GM18502 (cell line): ENCODE measurements at regions not wholly inside any gene's neighbourhood (a gene's known extent, or its start where the extent isn't known, plus 50 kb on each side); places are given as distances from the start of the nearest gene placed in this dataset.

Experiments used
- ATAC-seq: cut with Tn5 transposase; IDR thresholded peaks from one replicate; pipeline ENCODE4 v1.9.1; 2021; ENCODE audit warnings: mild to moderate bottlenecking; ENCODE audit not compliant: unreplicated experiment, poor library complexity

DNA sequence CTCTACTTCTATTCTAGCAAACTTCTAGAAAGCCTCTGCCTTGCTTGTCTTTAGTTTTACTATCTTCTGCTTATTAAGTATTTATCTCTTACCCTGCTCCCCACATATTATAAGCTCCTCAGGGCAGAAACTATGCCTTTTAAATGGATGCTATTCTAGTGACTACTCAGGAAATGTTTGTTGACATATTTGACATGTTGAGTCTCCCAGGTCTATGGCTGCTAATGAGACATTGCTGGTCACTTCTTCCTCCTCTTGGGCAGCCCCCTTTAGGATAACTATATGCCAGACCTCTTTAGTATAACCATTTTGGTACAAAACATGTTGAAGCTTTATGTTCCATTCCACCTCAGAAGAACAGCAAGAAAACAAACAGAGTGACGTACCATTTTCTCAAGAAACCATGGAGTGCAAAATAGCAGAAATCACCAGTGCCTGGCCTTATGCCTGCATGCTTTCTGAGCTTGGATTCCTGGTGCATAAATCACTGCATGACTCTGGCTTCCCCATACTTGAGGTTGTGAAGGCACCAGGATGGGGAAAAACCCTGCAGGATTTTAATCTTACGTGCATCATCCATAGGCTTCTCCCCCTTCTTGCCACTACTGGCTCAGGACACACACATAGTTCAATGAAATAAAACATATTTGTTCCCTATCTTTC lies 202.6 kb downstream of the TMX1 start:
- no peak for ATAC-seq

DNA sequence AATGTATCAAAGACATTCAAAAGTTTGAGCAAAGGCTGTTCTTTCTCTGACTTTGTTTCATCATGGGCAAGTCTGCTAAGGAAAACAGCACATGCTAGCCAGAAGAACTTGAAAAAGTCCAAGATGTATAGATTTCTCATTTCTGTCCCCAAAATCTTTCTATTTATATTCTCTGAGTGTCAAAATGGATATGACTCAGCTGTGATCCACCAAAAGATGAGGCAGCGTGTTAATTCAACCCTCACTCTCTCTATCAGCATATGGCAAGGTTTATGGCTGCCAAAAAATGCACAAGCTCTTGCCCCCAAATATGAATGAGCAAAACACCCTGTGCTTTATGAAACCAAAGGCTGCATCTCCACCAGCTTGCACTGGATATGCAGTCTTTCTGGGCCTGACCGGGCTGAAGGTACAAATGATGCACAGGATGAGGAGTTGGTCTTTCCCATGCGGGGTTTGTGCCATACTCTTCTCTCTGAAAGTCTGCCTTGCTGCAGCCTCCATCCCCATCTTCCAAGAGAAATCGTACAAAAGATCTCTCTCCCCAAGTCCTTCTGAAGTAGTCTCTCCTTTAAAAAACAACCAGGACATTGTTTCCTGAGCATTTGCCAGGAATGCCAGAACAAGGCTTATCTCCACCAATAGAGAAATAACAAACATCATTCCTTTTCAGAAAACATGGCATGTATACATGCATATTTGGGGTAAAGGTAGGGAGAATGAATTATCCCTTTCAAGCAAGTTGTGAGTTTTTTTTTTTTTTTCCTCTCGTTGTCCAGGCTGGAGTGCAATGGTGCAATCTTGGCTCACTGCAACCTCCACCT lies 203.4 kb downstream of the TMX1 start:
- ATAC-seq, result no peak

DNA sequence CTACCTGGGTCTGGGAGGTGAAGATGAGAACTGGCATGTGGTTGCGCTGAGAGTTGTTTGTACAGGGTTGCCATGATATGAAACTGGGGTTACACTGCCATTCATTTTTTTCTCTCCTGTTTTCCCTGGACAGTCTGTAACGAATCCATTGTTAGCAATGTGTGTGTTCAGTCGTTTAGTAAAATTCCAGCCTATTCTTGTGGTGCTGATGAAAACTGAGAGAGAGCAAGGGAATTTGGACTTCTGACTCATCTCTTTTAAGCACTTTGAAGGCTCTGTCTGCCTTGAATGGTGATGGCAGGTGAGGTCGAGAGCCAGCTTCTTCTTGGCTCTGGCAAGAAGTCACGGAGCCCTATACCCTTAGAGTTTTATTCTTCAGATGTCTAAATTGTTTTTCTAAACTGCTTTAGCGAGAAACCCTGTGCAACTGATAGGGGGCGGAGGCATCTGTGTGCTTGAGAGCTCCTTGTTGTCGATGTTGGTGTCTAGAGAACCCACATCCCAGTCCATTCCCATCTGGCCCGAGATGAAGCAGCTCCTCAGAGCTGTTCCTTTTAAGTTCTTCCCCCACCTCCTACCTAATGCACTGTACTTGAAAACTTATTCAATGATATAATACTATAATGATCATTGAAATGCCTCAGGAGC lies 204.4 kb downstream of the TMX1 start:
- no peak for ATAC-seq

DNA sequence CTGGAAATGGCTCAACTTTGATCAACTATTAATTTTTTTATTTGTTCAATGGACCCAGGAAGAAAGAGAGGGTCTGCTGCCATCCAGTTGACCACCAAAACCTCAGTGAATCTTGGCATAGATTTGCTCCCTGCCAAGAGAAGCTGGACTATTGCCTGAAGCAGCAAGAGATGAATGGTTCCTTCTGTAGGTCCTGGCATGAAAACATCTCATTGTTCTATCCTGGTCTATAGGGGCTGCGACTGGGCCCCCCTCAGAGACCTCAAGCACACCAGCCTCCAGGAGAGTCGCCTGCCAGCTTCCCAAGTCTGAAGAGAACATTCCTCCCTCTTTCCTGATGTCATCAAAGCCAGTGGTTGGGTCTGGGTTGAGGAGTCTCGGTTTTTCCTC lies 204.9 kb downstream of the TMX1 start:
- no peak for ATAC-seq

DNA sequence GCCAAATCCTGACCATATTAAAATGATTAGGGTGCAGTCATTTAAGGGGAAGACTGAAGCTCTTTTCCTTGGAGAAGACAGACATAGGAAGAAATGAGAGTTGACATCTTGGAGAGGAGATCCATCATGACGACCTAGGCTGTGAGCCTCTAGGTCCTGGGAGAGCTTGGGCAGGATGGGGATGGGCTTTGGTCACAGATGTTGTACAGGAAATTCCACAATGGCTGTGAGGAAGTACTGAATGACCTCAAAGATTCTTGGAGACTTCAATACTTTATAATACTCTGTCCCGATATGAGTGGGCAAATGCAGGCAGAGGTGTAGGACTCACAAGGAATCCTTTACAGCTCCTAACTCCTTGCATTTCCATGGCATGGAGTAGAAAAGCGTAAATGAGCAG lies 204.9 kb upstream of the FRMD6 start:
- no peak for ATAC-seq

DNA sequence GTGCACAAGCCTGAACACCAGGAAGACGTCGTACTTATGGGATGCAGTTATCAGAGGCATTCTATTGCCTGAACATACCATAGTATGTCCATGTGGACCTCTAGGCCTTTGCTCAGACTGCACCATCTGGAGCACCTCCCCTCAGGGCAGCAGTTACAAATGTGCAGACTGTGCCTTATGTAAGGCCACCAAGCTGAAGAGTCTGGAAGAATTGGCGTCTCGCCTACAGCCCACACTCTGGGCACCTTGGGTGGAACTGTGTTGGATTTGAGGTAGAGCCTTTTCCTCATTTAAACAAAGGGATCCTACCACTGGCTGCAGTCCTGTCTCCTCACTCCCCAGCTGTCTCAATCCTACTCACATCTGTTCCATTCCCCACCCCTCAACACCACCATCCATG lies 204.3 kb upstream of the FRMD6 start:
- ATAC-seq, result no peak

DNA sequence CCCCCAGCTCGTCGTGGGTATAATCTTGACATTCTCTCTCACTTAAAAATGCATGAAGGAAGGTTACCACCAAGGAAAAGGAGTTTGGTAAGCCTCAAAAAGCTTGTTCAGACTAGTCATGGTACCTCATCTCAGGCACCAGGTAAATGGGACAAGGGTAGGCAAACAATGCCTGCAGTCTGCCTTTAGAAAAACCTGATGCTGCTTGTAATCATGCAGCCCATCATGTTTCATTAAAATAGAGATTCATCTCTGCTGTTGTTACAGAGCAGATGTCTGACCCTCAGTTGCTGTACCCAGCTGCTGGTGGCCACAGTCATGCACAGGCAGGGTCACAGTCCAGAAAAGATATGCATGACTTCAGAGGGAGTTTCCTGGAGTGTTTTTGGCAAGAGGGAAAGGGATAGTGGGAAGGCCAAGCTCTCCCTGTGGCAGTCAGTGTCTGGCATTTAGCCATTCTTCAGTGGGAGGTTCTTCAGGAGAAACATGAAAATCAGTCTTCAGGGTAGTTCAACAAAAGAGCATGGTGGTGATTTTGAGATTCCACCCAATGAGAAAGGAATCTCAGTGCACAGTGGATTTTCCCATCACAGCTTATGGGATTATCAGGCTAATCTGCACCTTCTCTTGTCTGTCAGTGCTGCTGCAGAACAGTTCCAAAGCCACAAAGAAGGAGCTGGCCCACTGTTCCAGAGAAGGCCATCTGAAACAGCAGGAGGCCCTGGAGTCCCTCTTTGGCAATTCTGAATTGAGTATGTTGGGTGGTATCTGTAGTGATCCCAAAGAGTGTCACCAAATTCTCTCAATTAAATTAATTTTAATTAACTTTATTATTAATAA lies 202.7 kb upstream of the FRMD6 start:
- no peak for ATAC-seq

DNA sequence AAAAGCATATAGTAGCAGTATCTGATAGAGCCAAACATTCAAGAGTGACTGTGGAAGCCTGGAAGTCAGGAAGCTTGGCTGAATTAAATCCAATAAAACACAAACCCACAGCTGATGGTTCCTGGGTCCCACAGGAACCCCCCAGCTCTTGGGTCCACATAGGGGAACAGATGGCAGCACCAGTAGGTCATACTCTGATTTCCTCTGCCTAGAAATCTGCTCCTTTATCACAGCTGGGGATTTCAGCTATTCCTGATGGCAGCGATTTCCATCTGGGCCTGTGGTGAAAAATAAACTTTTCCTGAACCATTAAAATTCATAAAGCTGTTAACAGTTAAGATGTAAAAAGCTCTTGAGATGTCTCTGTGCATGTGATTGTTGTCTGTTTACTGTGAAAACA lies 202.0 kb upstream of the FRMD6 start:
- ATAC-seq, result no peak

DNA sequence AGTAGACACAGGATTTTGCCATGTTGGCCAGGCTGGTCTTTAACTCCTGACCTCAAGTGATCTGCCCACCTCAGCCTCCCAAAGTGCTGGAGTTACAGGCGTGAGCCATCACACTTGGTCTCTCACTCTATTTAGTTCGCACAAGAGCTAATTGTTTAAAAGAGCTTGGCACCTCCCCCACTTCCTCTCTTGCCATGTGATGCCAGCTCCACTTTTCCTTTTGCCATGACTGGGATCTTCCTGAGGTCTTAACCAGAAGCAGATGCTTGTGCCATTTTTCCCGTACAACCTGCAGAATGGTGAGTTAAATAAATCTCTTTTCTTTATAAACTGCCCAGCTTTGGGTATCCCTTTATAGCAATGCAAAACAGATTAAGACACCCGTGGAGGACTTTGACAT lies 200.1 kb upstream of the FRMD6 start:
- ATAC-seq, result no peak

DNA sequence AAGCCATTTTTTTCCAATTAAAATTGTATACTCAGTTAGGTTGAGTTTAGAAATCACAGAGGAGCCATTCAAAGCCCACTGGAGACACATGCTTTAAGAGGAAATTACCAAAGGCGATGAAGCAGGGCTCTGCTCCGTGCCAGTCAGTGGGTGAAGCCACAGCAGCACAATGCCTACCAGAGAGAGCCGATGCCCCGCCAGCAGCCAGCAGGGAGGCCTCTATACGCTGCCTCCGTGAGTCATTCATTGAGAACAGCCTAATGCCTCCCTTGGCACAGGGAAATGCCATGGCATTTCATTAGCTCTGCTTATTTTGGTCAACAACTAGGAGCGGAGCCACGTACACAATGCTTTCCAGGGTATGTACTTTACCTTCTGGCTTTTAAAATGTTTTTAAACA lies 197.8 kb upstream of the FRMD6 start:
- no peak for ATAC-seq

DNA sequence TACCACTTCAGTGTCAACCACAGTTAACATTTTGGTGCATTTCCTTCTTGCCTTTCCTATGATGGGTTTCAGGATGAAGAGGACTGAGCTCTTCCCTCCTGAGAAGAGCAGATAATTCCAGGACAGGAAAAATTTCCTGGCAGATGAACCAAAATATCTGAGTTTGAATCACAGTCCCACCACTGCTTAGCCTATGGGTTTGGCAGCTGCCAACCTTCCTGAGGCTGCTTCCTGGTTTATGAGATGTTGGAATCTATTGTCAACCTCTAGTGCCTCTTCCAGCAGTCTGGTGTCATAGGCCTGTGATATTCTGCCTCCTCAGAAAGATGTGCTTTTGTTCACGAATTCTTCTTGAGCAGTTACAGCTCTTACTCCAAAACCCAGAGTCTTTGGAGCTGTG lies 197.4 kb upstream of the FRMD6 start:
- no peak for ATAC-seq

DNA sequence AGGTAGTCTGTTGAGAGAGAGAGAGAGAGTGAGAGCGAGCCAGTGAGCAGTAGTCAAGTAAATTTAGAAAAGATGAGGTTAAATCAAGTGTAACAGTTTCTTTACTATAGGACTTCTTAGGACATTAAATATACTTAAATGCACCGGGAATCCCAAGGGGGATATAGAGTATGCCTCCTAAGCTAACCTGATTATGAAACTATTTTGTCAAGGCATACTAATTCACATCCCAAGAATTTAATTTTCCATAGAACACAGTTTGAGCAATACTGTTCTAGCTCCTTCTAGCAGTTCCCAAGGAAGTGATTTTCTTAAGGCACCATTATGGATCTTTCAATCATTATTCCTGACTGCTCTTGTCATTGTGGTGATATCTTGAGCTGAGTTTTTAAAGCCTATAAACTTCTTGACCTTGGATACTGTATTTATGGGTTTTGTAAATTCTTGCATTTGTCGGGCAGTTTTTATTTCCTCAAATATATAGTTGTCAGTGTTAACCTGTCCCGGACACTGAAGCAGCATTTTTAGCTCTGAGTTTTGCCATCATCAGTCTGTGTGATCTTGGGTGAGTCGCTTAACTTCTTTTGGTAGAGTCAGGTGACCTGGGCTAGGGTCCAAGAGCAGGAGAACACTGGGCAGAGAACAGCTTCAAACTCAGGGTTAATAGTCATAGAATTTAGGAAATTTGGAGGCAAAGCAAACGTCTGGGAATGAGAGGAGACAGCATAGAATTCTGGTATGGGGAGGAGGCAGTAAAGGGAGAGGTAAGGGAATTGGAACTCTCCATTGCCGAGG lies 196.5 kb upstream of the FRMD6 start:
- no peak for ATAC-seq

DNA sequence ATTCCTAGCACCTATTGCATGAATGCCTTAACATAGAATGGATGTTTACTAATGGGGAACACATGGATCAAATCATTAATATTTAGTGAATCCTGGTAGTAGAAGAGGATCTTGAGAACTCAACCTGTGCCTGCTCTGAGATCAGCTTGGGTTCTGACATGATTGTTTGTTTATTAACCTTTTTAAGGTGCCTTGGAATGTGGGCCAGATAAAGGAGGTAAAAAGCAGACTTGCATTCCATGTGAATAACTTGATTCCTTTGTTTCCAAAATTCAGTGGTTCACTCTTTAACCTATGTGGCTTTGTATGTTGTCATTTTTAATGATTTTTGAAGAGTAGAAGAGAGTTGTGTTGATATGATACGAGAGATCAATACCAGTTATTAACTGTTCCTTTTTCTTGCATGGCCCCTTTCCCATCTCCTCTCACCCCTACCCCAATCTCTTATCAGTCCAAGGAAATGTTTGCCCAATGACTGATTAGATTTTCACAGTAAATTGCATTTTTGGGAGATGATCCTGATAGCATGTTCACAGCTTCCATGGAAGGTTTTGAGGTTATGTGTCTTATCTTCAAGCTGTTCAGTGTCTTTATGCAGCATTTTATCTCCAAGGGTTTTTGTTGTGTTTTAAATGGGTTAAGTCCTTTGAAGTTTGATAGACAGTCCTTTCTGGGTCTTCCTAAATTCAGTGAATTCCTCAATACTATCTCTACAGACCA lies 193.7 kb upstream of the FRMD6 start:
- no peak for ATAC-seq

DNA sequence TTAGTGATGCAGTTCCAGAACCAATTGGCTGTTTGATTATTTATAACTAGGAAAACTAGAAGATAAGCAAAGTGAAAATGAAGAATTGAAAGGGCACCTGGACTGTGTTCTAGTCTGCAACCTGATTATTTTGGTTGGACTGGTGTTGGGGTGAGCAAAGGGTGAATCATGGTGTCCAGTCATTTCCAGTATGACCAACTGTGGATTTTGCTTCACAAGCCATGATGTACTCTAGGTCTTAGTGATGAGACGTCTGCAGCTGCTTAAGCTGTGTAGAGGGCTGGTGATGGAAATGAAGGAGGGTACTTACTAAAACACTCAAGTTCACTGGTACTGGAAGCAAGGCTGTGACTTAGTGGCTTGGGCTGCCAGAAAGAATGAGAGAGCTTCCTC lies 193.2 kb upstream of the FRMD6 start:
- ATAC-seq, result no peak

DNA sequence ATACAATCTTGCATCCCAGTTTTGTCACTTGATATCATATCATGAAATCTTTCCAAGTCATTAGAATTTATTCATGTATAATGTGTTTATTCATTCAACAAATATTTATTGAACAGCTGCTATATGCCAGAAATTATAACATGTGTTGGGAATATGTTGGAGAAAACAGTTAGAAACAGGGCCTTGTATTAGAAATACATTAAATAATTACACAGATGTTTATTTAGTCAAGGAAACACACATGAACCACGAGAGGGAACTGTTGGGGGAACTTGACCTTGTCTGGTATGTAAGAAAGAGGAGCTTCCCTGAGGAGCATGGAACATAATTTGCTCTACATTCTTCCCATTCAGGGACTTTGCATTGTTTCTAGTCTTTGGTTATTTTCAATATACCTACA lies 191.7 kb upstream of the FRMD6 start:
- ATAC-seq, result no peak

DNA sequence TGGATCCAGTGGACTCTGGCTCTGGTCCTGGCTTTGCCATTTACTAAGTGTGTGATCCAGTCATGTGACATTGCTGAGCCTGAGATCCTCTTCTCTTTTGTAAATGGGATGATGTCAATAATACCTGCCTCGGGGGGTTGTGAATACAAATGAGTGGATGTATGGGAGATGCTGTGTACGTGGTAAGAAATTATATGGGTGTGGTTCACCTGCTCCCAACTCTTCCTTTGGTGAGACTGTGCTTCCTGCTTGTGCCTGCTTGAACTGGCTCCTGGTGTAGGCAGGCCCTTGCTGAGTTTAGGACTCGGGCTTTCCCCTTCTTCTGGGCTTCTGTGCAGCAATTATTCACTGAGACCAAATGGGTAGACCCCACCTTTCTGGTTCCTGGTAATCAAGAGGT lies 189.5 kb upstream of the FRMD6 start:
- ATAC-seq, result no peak

DNA sequence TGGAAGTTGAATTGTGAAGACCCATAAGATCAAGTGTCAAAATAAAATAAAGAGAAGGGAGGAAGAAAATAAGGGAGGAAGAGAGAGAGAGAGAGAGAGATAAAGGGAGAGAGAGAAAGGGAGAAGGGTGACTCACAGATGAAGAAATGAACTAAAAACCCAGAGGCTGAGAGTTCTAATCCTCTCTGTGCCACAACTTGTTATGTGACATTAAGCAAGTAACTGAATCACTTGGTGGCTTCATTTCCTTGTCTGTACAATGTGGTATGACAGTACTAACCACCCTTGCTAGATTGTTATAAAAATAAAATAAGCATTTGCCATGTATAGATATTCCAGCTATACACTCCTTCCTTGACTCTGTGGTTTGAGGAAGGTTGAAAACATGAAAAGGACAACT lies 189.0 kb upstream of the FRMD6 start:
- ATAC-seq, result no peak

DNA sequence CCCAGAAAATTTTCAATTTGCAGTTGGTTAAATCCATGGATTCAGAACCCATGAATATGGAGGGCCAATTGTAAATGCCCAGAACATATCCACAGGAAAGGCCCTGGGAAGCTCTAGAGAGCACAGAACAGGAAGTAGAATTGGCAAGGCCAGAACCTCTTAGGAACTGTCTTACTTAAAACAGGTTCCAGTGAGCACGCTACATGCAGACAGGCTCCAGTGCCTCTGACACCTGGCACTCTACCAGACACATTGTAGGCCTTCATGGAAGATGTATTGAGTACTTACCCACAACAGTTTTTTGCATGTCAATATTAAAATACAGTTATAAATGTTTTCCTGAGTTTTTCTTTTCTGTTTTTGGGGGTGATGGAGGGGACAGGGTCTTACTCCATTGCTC lies 188.2 kb upstream of the FRMD6 start:
- ATAC-seq, result no peak

DNA sequence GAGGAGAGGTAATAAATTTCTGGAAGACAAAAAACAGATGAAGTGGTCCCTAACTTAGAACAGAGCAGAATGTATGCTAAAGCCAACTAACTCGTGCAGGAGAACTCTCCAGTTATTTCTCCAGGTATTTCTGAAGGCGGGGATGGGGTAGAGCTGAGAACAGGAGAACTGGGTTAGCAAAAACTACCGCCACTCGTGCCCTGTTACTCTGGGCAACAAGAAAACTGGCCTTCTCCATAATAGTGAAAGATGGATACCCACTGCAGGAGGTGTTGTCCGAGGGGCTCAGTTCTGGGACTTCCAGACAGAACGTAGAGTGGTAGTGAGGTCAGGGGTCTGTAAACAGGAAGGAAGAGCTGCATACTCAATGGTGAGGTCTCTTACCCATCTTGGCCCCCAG lies 187.3 kb upstream of the FRMD6 start:
- ATAC-seq, result no peak
